Lower lobe of right lung (tissue), 2 donors: ENCODE measurements at regions not wholly inside any gene's neighbourhood (a gene's known extent, or its start where the extent isn't known, plus 50 kb on each side); places are given as distances from the start of the nearest gene placed in this dataset.

Experiments
- ATAC-seq, 2 donors: fragments of 200-7000 bp; cut with Tn5 transposase; one replicate each; pipeline ENCODE4 v1.9.1; 2020 to 2022; ENCODE audit warnings: mild to moderate bottlenecking in 2 of 2, moderate library complexity in 2 of 2
- DNase-seq: peaks from one replicate; pipeline ENCODE4 v3.0.0-alpha.2; 2020
- H3K27ac ChIP-seq: fragments of 200-600 bp; one replicate; pipeline ENCODE4 v1.8.0; 2022
- H3K27me3 ChIP-seq: fragments of 200-600 bp; one replicate; pipeline ENCODE4 v1.8.0; 2022; ENCODE audit warnings: low read depth
- H3K36me3 ChIP-seq: fragments of 200-600 bp; one replicate; pipeline ENCODE4 v1.8.0; 2022; ENCODE audit warnings: mild to moderate bottlenecking
- H3K4me1 ChIP-seq: fragments of 200-600 bp; one replicate; pipeline ENCODE4 v1.8.0; 2022
- H3K4me3 ChIP-seq: fragments of 200-600 bp; one replicate; pipeline ENCODE4 v1.8.0; 2022; ENCODE audit warnings: mild to moderate bottlenecking
- H3K9me3 ChIP-seq: fragments of 200-600 bp; one replicate; pipeline ENCODE4 v1.8.0; 2022
- CTCF ChIP-seq: fragments of 200-600 bp; IDR thresholded peaks from one replicate; pipeline ENCODE4 v1.8.0; 2022; ENCODE audit warnings: antibody characterized with exemption, mild to moderate bottlenecking
- intact Hi-C: fragments of 100-400 bp; cut with DNase I; formaldehyde crosslinking; loops from one replicate; pipeline ENCODE4 v1.11.0; 2022
- donor health status: DM: no; HTN: yes; CAD: no; lungs with severe emphysema.

- no peaks in the 10 kb centered on the region for H3K4me1 ChIP-seq
- no peak for ATAC-seq
- H3K27me3 ChIP-seq = no peaks in the 10 kb centered on the region
- no peaks in the 10 kb centered on the region for H3K9me3 ChIP-seq
- H3K36me3 ChIP-seq = no peaks in the 10 kb centered on the region
- no peak overlapping the region for H3K27ac ChIP-seq
- intact Hi-C loops = no loop called here
- DNase-seq = no peak
- H3K4me3 ChIP-seq = no peak overlapping the region
- no peak for TF ChIP-seq CTCF
Measured at GRCh38 chr4:144799486-144799885, 153.5 kb downstream of the HHIP start.

GRCh38 chr4:144801731-144802130, 155.8 kb downstream of the HHIP start:
- intact Hi-C loops = no loop called here
- H3K27ac ChIP-seq = no peak overlapping the region
- no peaks in the 10 kb centered on the region for H3K4me1 ChIP-seq
- no peak overlapping the region for H3K4me3 ChIP-seq
- DNase-seq = no peak
- no peak for ATAC-seq
- TF ChIP-seq CTCF = no peak
- H3K36me3 ChIP-seq = no peaks in the 10 kb centered on the region
- peaks cover 3% of the 10 kb centered on the region for H3K9me3 ChIP-seq
- H3K27me3 ChIP-seq = no peaks in the 10 kb centered on the region

GRCh38 chr4:144808034-144808433, 162.1 kb downstream of the HHIP start:
- no peak for ATAC-seq
- Histone ChIP-seq H3K36me3 (no peaks in the 10 kb centered on the region), H3K27me3 (no peaks in the 10 kb centered on the region), H3K4me1 (no peaks in the 10 kb centered on the region), H3K9me3 (peaks cover 28% of the 10 kb centered on the region), H3K4me3 (no peak overlapping the region), H3K27ac (no peak overlapping the region)
- no peak for TF ChIP-seq CTCF
- intact Hi-C loops = no loop called here
- DNase-seq = no peak

- DNase-seq (no peak), ATAC-seq (no peak)
- H3K27me3 ChIP-seq = no peaks in the 10 kb centered on the region
- no peaks in the 10 kb centered on the region for H3K36me3 ChIP-seq
- TF ChIP-seq CTCF = no peak
- no peak overlapping the region for H3K27ac ChIP-seq
- intact Hi-C loops = no loop called here
- H3K9me3 ChIP-seq = peaks cover 28% of the 10 kb centered on the region
- no peak overlapping the region for H3K4me3 ChIP-seq
- no peaks in the 10 kb centered on the region for H3K4me1 ChIP-seq
Measured at GRCh38 chr4:144809056-144809640, 163.2 kb downstream of the HHIP start.

GRCh38 chr4:144816668-144817067, 170.7 kb downstream of the HHIP start:
- no peaks in the 10 kb centered on the region for H3K9me3 ChIP-seq
- H3K4me1 ChIP-seq = no peaks in the 10 kb centered on the region
- no peak for TF ChIP-seq CTCF
- no peak overlapping the region for H3K4me3 ChIP-seq
- DNase-seq = no peak
- no peaks in the 10 kb centered on the region for H3K27me3 ChIP-seq
- intact Hi-C loops = no loop called here
- no peak for ATAC-seq
- no peak overlapping the region for H3K27ac ChIP-seq
- H3K36me3 ChIP-seq = no peaks in the 10 kb centered on the region

- Histone ChIP-seq H3K9me3 (no peaks in the 10 kb centered on the region), H3K27me3 (no peaks in the 10 kb centered on the region), H3K4me3 (no peak overlapping the region), H3K36me3 (no peaks in the 10 kb centered on the region), H3K4me1 (no peaks in the 10 kb centered on the region), H3K27ac (no peak overlapping the region)
- intact Hi-C loops = no loop called here
- TF ChIP-seq CTCF = no peak
- DNase-seq (no peak), ATAC-seq (no peak)
Measured at GRCh38 chr4:144817081-144817480, 171.1 kb downstream of the HHIP start.
